BE2C (cell line): ENCODE measurements at regions not wholly inside any gene's neighbourhood (a gene's known extent, or its start where the extent isn't known, plus 50 kb on each side); places are given as distances from the start of the nearest gene placed in this dataset.

ENCODE experiments used
- DNase-seq: peaks from one replicate; pipeline ENCODE4 v3.0.0-alpha.2; 2020
- H3K27me3 ChIP-seq: fragments of 250-450 bp; sonication (Bioruptor Pico); 2 replicates; pipeline ENCODE4 v1.5.1; 2020; ENCODE audit warnings: mild to moderate bottlenecking
- H3K36me3 ChIP-seq: fragments of 250-450 bp; sonication (Bioruptor Pico); 2 replicates; pipeline ENCODE4 v1.5.1; 2020; ENCODE audit warnings: mild to moderate bottlenecking
- H3K4me1 ChIP-seq: fragments of 250-450 bp; sonication (Bioruptor Pico); 2 replicates; pipeline ENCODE4 v1.5.1; 2020
- H3K4me3 ChIP-seq: 2 replicates; pipeline ENCODE4 v1.5.1; 2011; ENCODE audit warnings: low read depth, low read length
- H3K9me3 ChIP-seq: fragments of 250-450 bp; sonication (Bioruptor Pico); 2 replicates; pipeline ENCODE4 v1.5.1; 2020
- TF ChIP-seq, protein P1 (sequence below): IDR thresholded peaks from 2 replicates; pipeline ENCODE4 v1.5.1; 2012; ENCODE audit warnings: mild to moderate bottlenecking, low read depth, low read length

DNA sequence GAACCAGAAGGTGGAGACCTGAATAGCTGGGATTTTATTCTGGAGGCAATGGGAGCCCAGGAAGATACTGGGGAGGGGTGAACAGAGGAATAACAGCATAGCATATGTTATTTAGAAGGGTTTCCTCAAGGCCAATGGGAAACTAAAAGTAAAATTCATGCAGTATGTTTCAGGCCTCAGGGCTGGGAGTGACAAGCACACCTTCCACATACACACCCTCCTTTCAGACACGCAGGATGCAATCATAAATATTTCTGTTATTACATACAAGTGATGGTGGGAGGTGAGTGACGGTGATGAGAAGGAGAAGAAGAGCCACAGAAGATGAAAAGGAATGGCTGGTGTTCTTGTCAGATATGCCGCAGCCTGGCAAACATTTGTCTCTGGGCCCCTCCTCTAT is 106.1 kb upstream of the FLRT2 start:
- Histone ChIP-seq H3K4me1 (no peaks in the 10 kb centered on the region), H3K36me3 (no peaks in the 10 kb centered on the region), H3K9me3 (no peaks in the 10 kb centered on the region; the same call in 1 of the 2 replicates), H3K4me3 (no peak overlapping the region), H3K27me3 (no peaks in the 10 kb centered on the region)
- no peak for DNase-seq
- TF ChIP-seq, protein P1, sequence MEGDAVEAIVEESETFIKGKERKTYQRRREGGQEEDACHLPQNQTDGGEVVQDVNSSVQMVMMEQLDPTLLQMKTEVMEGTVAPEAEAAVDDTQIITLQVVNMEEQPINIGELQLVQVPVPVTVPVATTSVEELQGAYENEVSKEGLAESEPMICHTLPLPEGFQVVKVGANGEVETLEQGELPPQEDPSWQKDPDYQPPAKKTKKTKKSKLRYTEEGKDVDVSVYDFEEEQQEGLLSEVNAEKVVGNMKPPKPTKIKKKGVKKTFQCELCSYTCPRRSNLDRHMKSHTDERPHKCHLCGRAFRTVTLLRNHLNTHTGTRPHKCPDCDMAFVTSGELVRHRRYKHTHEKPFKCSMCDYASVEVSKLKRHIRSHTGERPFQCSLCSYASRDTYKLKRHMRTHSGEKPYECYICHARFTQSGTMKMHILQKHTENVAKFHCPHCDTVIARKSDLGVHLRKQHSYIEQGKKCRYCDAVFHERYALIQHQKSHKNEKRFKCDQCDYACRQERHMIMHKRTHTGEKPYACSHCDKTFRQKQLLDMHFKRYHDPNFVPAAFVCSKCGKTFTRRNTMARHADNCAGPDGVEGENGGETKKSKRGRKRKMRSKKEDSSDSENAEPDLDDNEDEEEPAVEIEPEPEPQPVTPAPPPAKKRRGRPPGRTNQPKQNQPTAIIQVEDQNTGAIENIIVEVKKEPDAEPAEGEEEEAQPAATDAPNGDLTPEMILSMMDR: no peak

DNA sequence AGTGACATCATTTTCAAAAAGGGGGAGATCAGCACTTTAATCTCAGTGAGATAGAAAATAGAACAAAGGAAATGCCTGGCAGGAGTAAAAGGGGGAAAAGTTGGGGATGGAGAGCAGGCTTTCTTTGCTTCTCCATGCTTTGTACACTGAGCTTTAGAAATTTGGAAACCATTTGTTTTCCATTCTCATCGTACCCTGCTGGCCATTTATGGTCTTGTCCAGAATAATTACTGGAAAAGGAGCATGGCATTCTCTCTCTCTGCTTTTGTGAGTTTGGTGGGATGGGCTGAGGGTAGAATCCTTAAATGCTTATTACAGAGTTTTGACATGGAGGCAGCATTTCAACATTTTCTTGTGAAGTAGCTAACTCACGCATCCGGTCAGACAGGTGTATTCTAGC is 104.4 kb upstream of the FLRT2 start:
- no peaks in the 10 kb centered on the region for H3K27me3 ChIP-seq
- no peak overlapping the region for H3K4me3 ChIP-seq
- H3K9me3 ChIP-seq: no peaks in the 10 kb centered on the region; the same call in 1 of the 2 replicates
- TF ChIP-seq, protein P1: no peak
- H3K4me1 ChIP-seq: no peaks in the 10 kb centered on the region
- no peaks in the 10 kb centered on the region for H3K36me3 ChIP-seq
- no peak for DNase-seq

DNA sequence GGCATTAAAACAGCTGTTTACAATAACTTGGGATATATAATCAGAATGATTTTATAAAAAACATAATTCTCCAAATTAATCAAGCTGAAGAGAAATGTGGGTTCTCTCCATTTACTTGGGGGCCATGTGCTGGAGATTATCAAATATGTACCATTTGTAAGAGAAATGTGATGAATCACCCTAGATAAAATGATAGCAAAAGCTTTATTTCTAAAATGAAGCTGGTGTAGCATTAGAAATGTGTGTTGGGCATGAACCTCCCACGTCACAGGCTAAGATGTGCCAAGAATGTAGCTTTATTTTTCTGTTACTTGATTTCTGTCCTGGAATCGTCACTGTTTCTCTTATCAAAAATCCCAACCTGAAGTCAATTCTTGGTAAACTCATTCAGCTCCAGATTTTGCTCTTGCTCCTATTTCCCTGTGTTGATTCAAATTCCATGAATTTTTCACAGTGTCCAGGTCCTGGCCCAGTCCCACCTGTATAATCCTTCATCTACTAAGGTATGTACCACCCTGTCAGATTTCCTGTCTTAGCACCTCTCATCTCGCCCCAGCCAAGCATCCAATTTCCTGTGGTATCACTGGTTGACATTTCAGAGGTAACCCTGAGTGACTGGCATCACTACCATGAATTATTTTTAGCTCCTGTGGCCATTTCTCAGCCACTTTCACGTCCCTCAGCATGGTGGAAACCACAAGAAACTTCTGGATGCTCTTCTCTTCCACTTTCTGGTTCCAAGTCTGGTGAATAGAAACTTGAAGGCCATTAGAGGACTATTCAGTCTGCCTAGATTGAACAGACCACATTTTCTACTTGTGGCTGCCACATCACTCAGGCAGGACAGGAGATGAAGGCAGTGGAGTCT is 103.6 kb upstream of the FLRT2 start:
- no peaks in the 10 kb centered on the region for H3K4me1 ChIP-seq
- TF ChIP-seq, protein P1: no peak
- H3K4me3 ChIP-seq: no peak overlapping the region
- H3K36me3 ChIP-seq: no peaks in the 10 kb centered on the region
- no peaks in the 10 kb centered on the region for H3K27me3 ChIP-seq
- DNase-seq: no peak
- no peaks in the 10 kb centered on the region; the same call in 1 of the 2 replicates for H3K9me3 ChIP-seq

DNA sequence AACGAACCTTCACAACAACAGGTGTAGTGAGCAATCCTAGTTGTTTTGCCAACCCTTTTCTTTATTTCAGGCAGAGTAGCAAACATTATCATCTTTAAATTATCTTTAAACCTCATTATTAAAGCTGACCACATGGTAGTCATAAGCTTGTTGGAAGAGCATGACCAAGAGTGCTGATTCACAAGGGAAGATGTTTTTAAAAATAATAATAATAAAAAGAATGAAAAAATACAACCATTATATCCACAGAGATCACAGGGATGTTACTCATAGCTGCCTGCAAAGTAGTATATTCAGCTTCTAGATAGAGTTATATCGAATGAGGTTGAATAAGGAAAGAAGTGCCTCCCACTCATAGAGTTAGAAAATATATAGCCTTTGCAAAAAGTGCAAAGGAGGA is 101.0 kb upstream of the FLRT2 start:
- Histone ChIP-seq H3K9me3 (no peaks in the 10 kb centered on the region; the same call in 1 of the 2 replicates), H3K4me1 (no peaks in the 10 kb centered on the region), H3K4me3 (no peak overlapping the region), H3K27me3 (no peaks in the 10 kb centered on the region), H3K36me3 (no peaks in the 10 kb centered on the region)
- DNase-seq: no peak
- TF ChIP-seq, protein P1: no peak

DNA sequence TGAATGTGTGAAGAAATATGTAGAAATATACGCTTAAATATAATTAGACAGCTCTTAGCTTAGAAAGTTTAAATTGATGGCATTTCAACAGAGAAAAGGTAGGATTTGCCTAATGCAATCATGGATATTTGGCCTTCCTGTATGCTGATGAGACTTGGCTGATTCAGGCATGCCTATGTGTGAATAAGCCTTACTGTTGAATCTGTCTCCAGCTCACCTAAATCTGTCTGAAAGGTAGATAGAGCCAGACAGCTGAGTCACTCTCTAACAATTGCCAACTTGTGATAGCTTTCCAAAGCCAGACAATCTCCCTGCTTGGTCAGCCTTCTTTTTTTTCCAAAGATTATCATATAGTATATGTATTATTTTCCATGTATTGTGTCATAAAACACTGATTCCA is 92.8 kb upstream of the FLRT2 start:
- DNase-seq: no peak
- no peaks in the 10 kb centered on the region for H3K9me3 ChIP-seq
- H3K4me1 ChIP-seq: no peaks in the 10 kb centered on the region

DNA sequence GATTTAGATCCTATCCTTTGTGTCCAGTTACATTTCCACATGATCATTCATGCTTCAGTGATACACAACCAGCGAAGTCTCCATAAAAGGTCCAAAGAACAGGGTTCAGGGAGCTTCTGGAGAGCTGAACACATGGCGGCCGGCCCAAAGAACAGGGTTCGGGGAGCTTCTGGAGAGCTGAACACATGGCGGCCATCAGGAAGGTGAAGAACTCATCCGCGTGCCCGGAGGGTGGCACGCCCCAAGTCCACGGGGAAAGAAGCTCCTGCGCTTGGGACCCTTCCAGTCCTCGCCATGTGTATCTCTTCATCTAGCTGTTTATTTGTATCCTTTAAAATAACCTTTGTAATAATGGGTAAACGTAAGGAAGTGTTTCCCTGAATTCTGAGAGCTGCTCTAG is 91.9 kb upstream of the FLRT2 start:
- no peaks in the 10 kb centered on the region for H3K9me3 ChIP-seq
- no peaks in the 10 kb centered on the region for H3K36me3 ChIP-seq
- no peaks in the 10 kb centered on the region for H3K27me3 ChIP-seq
- H3K4me1 ChIP-seq: no peaks in the 10 kb centered on the region
- H3K4me3 ChIP-seq: no peak overlapping the region
- DNase-seq: no peak
- TF ChIP-seq, protein P1: no peak

More for the DNA sequence above, 92.8 kb upstream of the FLRT2 start:
- no peak overlapping the region for H3K4me3 ChIP-seq
- TF ChIP-seq, protein P1: no peak
- H3K27me3 ChIP-seq: no peaks in the 10 kb centered on the region
- H3K36me3 ChIP-seq: no peaks in the 10 kb centered on the region
